ENCODE measurements at regions not wholly inside any gene's neighbourhood (a gene's known extent, or its start where the extent isn't known, plus 50 kb on each side); places are given as distances from the start of the nearest gene placed in this dataset.

GRCh38 chrX:30967516-30967915 lies 78.5 kb upstream of the TAB3 start:
- TF ChIP-seq REST (IDR thresholded peaks at IDR 0.05): no peak
- TF ChIP-seq CTCF (IDR thresholded peaks at IDR 0.05; ENCODE audit: low read depth, low read length, missing input control): no peak
- no peak for TF ChIP-seq JUND (IDR thresholded peaks at IDR 0.05)
- TF ChIP-seq ZBTB33 (IDR thresholded peaks at IDR 0.05): no peak

Data from liver (tissue), 3 donors.